ENCODE measurements at regions not wholly inside any gene's neighbourhood (a gene's known extent, or its start where the extent isn't known, plus 50 kb on each side); places are given as distances from the start of the nearest gene placed in this dataset.

GRCh38 chr9:12874395-12874794 is 99.6 kb downstream of the LURAP1L start:
- Histone ChIP-seq H3K36me3 (no peaks in the 10 kb centered on the region), H3K27ac (no peak overlapping the region), H3K27me3 (no peaks in the 10 kb centered on the region), H3K4me3 (no peak overlapping the region), H3K4me1 (peaks cover 0 to 9% (median 0%) of the 10 kb centered on the region in 12 donors), H3K9me3 (peaks cover 0 to 4% (median 0%) of the 10 kb centered on the region in 12 donors)
- no peak for ATAC-seq
- TF ChIP-seq POLR2A (IDR thresholded peaks at IDR 0.05) (no peak), CTCF (IDR thresholded peaks at IDR 0.05) (no peak)
- 78 to 83% (median 81%) methylated on average over 3 of the region's 3 CpGs for WGBS, 4 donors
- DNase-seq = no peak
- intact Hi-C loops (cut with DNase I) = loop anchor here in 2 of 10 donors (10.0 kb wide), 2 partner anchors 60 kb away; no protein-coding TSS in a partner anchor

- Histone ChIP-seq H3K27me3 (no peaks in the 10 kb centered on the region), H3K36me3 (no peaks in the 10 kb centered on the region), H3K4me3 (no peak overlapping the region), H3K4me1 (peaks cover 0 to 9% (median 0%) of the 10 kb centered on the region in 12 donors), H3K27ac (no peak overlapping the region), H3K9me3 (peaks cover 0 to 4% (median 0%) of the 10 kb centered on the region in 12 donors)
- DNase-seq (no peak), ATAC-seq (no peak)
- TF ChIP-seq POLR2A (IDR thresholded peaks at IDR 0.05) = no peak
- no peak for TF ChIP-seq CTCF (IDR thresholded peaks at IDR 0.05)
- intact Hi-C loops (cut with DNase I) = loop anchor here in 3 of 10 donors (5.0 to 10.0 kb wide), 3 partner anchors 60 to 98 kb away; partner anchors contain the start of gene LURAP1L (in 2 of the 3)
Measured at GRCh38 chr9:12875191-12875590, 100.4 kb downstream of the LURAP1L start.

- H3K27me3 ChIP-seq = no peaks in the 10 kb centered on the region
- peak in 1 of 4 donors; percentile 79 for ATAC-seq
- H3K27ac ChIP-seq = no peak overlapping the region
- H3K36me3 ChIP-seq = no peaks in the 10 kb centered on the region
- no peak overlapping the region for H3K4me3 ChIP-seq
- no peak for DNase-seq
- intact Hi-C loops (cut with DNase I) = loop anchor here in 3 of 10 donors (5.0 to 10.0 kb wide), 3 partner anchors 58 to 100 kb away; partner anchors contain the start of gene LURAP1L (in 2 of the 3)
- 27 to 35% (median 29%) methylated on average over 2 of the region's 2 CpGs for WGBS, 4 donors
- H3K9me3 ChIP-seq = peaks cover 0 to 2% (median 0%) of the 10 kb centered on the region in 12 donors
- TF ChIP-seq CTCF (IDR thresholded peaks at IDR 0.05) (no peak), POLR2A (IDR thresholded peaks at IDR 0.05) (no peak)
- H3K4me1 ChIP-seq = peaks cover 0 to 16% (median under 1%) of the 10 kb centered on the region in 12 donors
Measured at GRCh38 chr9:12876872-12877271, 102.1 kb downstream of the LURAP1L start.

- no peak overlapping the region for H3K4me3 ChIP-seq
- WGBS, 4 donors = 43 to 49% (median 46%) methylated on average over 5 of the region's 5 CpGs
- H3K27me3 ChIP-seq = no peaks in the 10 kb centered on the region
- H3K36me3 ChIP-seq = no peaks in the 10 kb centered on the region
- H3K4me1 ChIP-seq = peaks cover 0 to 21% (median 5%) of the 10 kb centered on the region in 12 donors
- DNase-seq (no peak), ATAC-seq (no peak)
- no peak for TF ChIP-seq POLR2A (IDR thresholded peaks at IDR 0.05)
- no peak for TF ChIP-seq CTCF (IDR thresholded peaks at IDR 0.05)
- H3K27ac ChIP-seq = no peak overlapping the region
- H3K9me3 ChIP-seq = no peaks in the 10 kb centered on the region
- intact Hi-C loops (cut with DNase I) = loop anchor here in 3 of 10 donors (5.0 to 10.0 kb wide), 3 partner anchors 56 to 101 kb away; partner anchors contain the start of gene LURAP1L (in 2 of the 3)
Measured at GRCh38 chr9:12878351-12878978, 103.6 kb downstream of the LURAP1L start.

Measured in heart left ventricle (tissue), 16 donors.